CD8-positive, alpha-beta memory T cell (primary cell): ENCODE measurements at regions not wholly inside any gene's neighbourhood (a gene's known extent, or its start where the extent isn't known, plus 50 kb on each side); places are given as distances from the start of the nearest gene placed in this dataset.

Experiments
- CTCF ChIA-PET: fragments of 350-600 bp; sonication (Branson Sonifier 250); formaldehyde crosslinking; loops from one replicate; lab custom pipeline; 2021; ENCODE audit warnings: antibody characterized with exemption; lab: Charles Lee
- POLR2A ChIA-PET: fragments of 350-600 bp; sonication (Branson Sonifier 250); formaldehyde crosslinking; loops from one replicate; lab custom pipeline; 2021; ENCODE audit warnings: antibody characterized with exemption; lab: Charles Lee
- DNase-seq, 5 donors: peaks; one replicate each; pipeline versions ENCODE4 v3.0.0 to v3.0.0-alpha.2; 2020 to 2022; ENCODE audit warnings: mixed read lengths in 1 of 5
- H3K27ac ChIP-seq: one replicate; pipeline ENCODE4 v1.7.0; 2013; ENCODE audit warnings: low read depth, mild to moderate bottlenecking, low read length, moderate library complexity
- H3K27me3 ChIP-seq: 2 replicates; pipeline ENCODE4 v1.7.0; 2013; ENCODE audit warnings: low read length, mild to moderate bottlenecking; ENCODE audit not compliant: insufficient read depth, poor library complexity, severe bottlenecking
- H3K36me3 ChIP-seq: 2 replicates; pipeline ENCODE4 v1.7.0; 2013; ENCODE audit warnings: mild to moderate bottlenecking, low read length, moderate library complexity; ENCODE audit not compliant: insufficient read depth
- H3K4me1 ChIP-seq: 2 replicates; pipeline ENCODE4 v1.7.0; 2013; ENCODE audit warnings: mild to moderate bottlenecking, low read length, moderate library complexity; ENCODE audit not compliant: insufficient read depth
- H3K4me3 ChIP-seq: 2 replicates; pipeline ENCODE4 v1.7.0; 2013; ENCODE audit warnings: mild to moderate bottlenecking, low read length
- H3K9me3 ChIP-seq: 2 replicates; pipeline ENCODE4 v1.7.0; 2013; ENCODE audit warnings: mild to moderate bottlenecking, low read length
- H3K27ac Mint-ChIP-seq, 8 donors: one replicate each; pipeline ENCODE4 v1.8.0; 2020 to 2021; ENCODE audit warnings: mixed read lengths in 8 of 8, mild to moderate bottlenecking in 6 of 8, inconsistent platforms in 3 of 8, moderate library complexity in 3 of 8
- H3K27me3 Mint-ChIP-seq, 2 donors: one replicate each; pipeline ENCODE4 v1.8.0; 2020 to 2021; ENCODE audit warnings: mixed read lengths in 2 of 2, mild to moderate bottlenecking in 1 of 2, moderate library complexity in 1 of 2
- H3K36me3 Mint-ChIP-seq, 3 donors: one replicate each; pipeline ENCODE4 v1.8.0; 2020 to 2021; ENCODE audit warnings: mixed read lengths in 3 of 3, inconsistent platforms in 1 of 3, mild to moderate bottlenecking in 1 of 3
- H3K4me1 Mint-ChIP-seq, 3 donors: one replicate each; pipeline ENCODE4 v1.8.0; 2020 to 2021; ENCODE audit warnings: mixed read lengths in 3 of 3, inconsistent platforms in 1 of 3, mild to moderate bottlenecking in 1 of 3
- H3K4me3 Mint-ChIP-seq, 7 donors: one replicate each; pipeline ENCODE4 v1.8.0; 2020 to 2021; ENCODE audit warnings: mixed read lengths in 7 of 7, mild to moderate bottlenecking in 6 of 7, moderate library complexity in 4 of 7, inconsistent platforms in 2 of 7
- H3K9me3 Mint-ChIP-seq, 5 donors: one replicate each; pipeline ENCODE4 v1.8.0; 2020 to 2022; ENCODE audit warnings: mixed read lengths in 5 of 5, mild to moderate bottlenecking in 3 of 5, moderate library complexity in 2 of 5, inconsistent platforms in 1 of 5

DNA sequence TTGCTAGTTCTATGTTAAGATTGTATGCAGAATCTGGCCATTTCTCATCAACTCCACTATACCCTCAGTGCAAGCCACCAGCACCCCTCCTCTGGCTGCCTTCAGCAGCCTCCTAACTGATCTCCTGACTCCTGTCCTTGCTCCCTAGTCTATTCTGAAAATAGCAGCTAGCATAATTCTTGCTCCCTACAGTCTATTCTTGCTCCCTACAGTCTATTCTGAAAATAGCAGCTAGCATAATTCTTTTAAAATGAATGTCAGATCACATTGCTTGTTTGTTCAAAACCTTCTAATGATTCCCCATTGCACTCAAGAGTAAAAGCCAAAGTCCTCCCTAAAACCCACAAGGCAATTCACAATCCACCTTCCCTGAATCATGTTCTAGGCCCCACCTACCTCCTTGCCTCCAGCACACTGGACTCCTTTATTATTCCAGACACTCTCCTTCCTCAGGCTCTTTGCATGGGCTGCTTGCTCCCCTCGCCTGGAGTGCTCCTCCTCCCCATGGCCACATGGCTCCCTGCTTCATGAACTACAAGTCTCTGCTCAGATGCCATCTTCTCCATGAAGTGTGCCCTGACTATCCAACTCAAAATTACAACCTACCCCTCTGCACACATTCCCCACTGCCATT is 164.2 kb upstream of the TNFAIP3 start:
- Mint-ChIP-seq H3K4me1 (peaks cover 36 to 45% (median 43%) of the 10 kb centered on the region in 3 donors), H3K27ac (peak overlapping the region in 2 of 8 donors; percentile 24 to 75)
- POLR2A ChIA-PET = no interaction called here

DNA sequence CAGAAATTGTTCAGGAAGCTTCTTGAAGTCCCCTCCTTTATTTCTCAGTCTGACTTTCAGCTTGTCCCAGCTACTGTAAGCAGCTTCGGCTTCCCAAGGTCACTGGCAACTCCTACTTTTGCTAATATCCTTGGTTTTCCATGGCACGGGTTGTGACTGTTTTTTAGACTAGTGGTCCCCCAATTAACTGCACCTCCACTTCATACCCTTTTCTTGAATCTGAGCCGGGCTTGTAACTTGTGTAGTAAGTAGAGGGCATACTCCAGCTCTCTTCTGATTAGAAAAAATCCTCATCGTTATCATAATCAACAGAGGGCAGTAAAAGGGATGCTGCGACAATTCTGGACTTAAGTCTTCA is 162.3 kb upstream of the TNFAIP3 start:
- ChIA-PET POLR2A (interaction anchor here (1.1 kb wide), 1 partner anchor 271 kb away, joined by 3 read pairs; no protein-coding TSS in a partner anchor), CTCF (interaction anchor here (0.7 to 3.7 kb wide), 16 partner anchors 11 to 400 kb away, joined by 3 to 25 read pairs (median 4); partner anchors contain the start of gene TNFAIP3)
- Histone ChIP-seq H3K36me3 (no peaks in the 10 kb centered on the region), H3K27ac (no peak overlapping the region), H3K4me3 (no peak overlapping the region), H3K27me3 (no peaks in the 10 kb centered on the region), H3K9me3 (no peaks in the 10 kb centered on the region), H3K4me1 (peaks cover 38% of the 10 kb centered on the region)
- Mint-ChIP-seq H3K9me3 (peaks cover 0 to 10% (median 0%) of the 10 kb centered on the region in 5 donors), H3K4me3 (no peak overlapping the region), H3K27me3 (peaks cover 4 to 9% of the 10 kb centered on the region in 2 donors), H3K36me3 (peaks cover 2 to 11% (median 3%) of the 10 kb centered on the region in 3 donors), H3K4me1 (peaks cover 41 to 49% (median 48%) of the 10 kb centered on the region in 3 donors), H3K27ac (peak overlapping the region in 3 of 8 donors; percentile 33 to 98 (median 90))
- no peak for DNase-seq

More for the DNA sequence above, 164.2 kb upstream of the TNFAIP3 start:
- Mint-ChIP-seq H3K4me3 (no peak overlapping the region), H3K27me3 (peaks cover 6 to 8% of the 10 kb centered on the region in 2 donors), H3K36me3 (no peaks in the 10 kb centered on the region), H3K9me3 (no peaks in the 10 kb centered on the region)
- H3K9me3 ChIP-seq = no peaks in the 10 kb centered on the region
- H3K4me3 ChIP-seq = no peak overlapping the region
- peaks cover 35% of the 10 kb centered on the region for H3K4me1 ChIP-seq
- no peaks in the 10 kb centered on the region for H3K27me3 ChIP-seq
- H3K27ac ChIP-seq = no peak overlapping the region
- no peaks in the 10 kb centered on the region for H3K36me3 ChIP-seq
- CTCF ChIA-PET = no interaction called here
- no peak for DNase-seq

DNA sequence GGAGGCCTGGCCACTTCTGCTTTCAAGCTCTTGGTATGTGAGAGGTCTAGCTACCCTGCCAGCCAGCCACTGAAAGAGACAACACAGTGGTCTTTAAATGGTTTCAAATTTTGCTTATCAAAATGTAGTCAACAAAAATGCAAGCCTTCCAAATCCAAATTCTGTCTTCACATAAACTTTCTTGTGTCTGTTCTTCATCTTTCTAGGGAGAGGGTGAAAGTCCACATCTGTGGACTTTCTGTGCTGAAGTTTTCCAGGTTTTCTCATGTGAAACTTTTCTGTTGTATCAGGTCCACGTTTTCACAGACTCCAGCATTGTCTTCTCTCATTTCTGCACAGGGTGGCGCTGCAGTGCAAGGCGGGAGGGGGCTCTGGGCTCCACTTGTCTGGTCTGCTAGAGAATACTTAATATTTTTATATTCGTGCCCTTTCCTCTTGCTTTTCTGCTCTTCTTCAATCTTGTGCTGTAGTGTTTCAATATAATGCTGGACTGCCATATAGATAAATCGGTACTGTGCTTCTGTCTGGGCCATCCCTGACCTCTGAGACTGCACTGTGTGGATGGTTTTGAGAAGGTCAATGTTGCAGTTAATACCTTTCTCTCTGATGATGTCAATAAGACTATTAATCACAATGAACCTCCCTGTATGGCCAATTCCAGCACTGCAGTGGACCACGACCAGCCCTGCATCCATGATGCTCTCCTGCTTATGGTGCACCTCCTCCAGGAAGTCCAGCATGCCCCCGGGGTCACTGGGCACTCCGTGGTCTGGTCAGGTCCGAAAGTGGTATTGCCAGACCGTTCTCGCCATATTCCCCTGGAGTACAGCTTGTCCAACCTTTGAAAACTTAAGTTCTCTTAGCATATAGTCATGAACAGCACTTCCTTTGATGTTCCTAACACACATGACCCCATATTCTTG is 161.6 kb upstream of the TNFAIP3 start:
- H3K36me3 ChIP-seq = no peaks in the 10 kb centered on the region
- H3K9me3 Mint-ChIP-seq = peaks cover 0 to 10% (median 0%) of the 10 kb centered on the region in 5 donors
- no peaks in the 10 kb centered on the region for H3K27me3 ChIP-seq
- peaks cover 44% of the 10 kb centered on the region for H3K4me1 ChIP-seq
- peak; percentile 57 to 81 (median 62) for DNase-seq
- H3K9me3 ChIP-seq = no peaks in the 10 kb centered on the region
- peak overlapping the region in 1 of 7 donors; percentile 2 for H3K4me3 Mint-ChIP-seq
- H3K4me1 Mint-ChIP-seq = peaks cover 47 to 55% (median 54%) of the 10 kb centered on the region in 3 donors
- peaks cover 4 to 9% of the 10 kb centered on the region in 2 donors for H3K27me3 Mint-ChIP-seq
- peaks cover 2 to 13% (median 3%) of the 10 kb centered on the region in 3 donors for H3K36me3 Mint-ChIP-seq
- H3K27ac Mint-ChIP-seq = peak overlapping the region; percentile 74 to 99 (median 96)
- H3K4me3 ChIP-seq = no peak overlapping the region
- POLR2A ChIA-PET = no interaction called here
- H3K27ac ChIP-seq = no peak overlapping the region
- CTCF ChIA-PET = interaction anchor here (0.7 to 3.7 kb wide), 22 partner anchors 11 to 401 kb away, joined by 3 to 25 read pairs (median 4); partner anchors contain the start of genes PERP and TNFAIP3

DNA sequence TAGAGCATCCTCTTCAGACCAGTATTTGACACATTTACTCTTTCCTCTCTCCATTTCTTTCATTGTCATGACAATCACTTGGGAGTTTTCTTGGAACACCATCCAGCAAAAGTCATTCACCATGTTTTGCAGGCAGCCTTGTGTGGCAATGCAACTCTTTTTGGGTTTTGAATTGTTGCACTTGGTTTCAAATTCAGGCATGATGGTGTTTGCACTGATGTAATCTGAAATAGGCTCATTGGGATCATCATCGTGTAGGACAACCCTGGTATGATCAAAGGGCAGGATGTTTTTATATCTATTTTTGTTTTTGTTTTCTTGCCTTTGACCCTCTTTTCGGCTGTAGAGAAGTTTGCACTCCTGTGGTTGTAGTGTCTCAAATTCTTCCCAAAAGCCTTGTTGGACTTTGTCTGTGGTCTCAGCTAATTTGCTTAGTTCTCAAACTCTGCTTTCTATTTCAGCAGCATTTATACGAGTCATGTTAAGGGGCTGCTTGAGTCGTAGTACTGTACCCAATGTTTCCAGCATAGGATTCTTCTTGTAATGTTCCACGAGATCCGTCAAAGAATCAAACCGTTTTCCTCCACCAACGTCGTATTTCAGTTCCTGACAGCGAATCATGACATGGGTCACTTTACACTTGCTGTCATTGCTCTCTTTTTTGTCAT is 160.8 kb upstream of the TNFAIP3 start:
- CTCF ChIA-PET = interaction anchor here (0.8 to 3.7 kb wide), 13 partner anchors 10 to 400 kb away, joined by 3 to 24 read pairs (median 3); partner anchors contain the start of genes PERP and TNFAIP3
- H3K4me3 Mint-ChIP-seq = peak overlapping the region in 3 of 7 donors; percentile 2 to 46 (median 22)

DNA sequence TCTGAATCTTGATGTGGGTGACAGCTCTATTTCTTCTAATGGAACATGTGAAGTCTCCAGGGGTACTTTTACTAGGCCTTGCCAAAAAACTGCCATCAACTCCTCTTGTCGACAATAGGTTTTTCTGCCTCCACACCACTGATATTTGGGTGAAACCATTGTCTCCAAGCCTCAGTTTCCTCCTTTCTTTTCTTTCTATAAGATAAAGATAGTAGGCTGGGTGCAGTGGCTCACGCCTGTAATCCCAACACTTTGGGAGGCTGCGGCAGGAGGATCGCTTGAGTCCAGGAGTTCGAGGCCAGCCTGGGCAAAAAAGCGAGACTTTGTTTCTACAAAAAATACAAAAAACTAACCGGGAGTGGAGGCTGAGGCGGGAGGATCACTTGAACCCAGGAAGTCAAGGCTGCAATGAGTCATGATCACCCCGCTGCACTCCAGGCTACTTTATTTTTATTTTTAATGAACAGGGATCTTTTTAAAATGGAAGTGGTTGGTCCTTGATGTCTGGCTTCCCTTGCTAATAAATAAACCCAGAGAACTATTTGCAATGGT is 159.9 kb upstream of the TNFAIP3 start:
- Histone ChIP-seq H3K4me1 (peaks cover 47% of the 10 kb centered on the region), H3K4me3 (no peak overlapping the region), H3K27ac (peak overlapping the region; percentile 72), H3K36me3 (no peaks in the 10 kb centered on the region), H3K27me3 (no peaks in the 10 kb centered on the region), H3K9me3 (no peaks in the 10 kb centered on the region)
- peaks cover 50 to 70% (median 68%) of the 10 kb centered on the region in 3 donors for H3K4me1 Mint-ChIP-seq
- H3K9me3 Mint-ChIP-seq = peaks cover 0 to 13% (median 0%) of the 10 kb centered on the region in 5 donors
- ChIA-PET CTCF (interaction anchor here (0.9 to 6.4 kb wide), 23 partner anchors 9 to 300 kb away, joined by 3 to 85 read pairs (median 7); partner anchors contain the start of gene TNFAIP3), POLR2A (interaction anchor here (0.6 to 1.4 kb wide), 7 partner anchors 93 to 401 kb away, joined by 3 to 22 read pairs (median 5); partner anchors contain the start of genes PERP and TNFAIP3)
- peaks cover 2 to 16% (median 5%) of the 10 kb centered on the region in 3 donors for H3K36me3 Mint-ChIP-seq
- H3K27ac Mint-ChIP-seq = peak overlapping the region; percentile 90 to 99 (median 97)
- peaks cover 0 to 9% of the 10 kb centered on the region in 2 donors for H3K27me3 Mint-ChIP-seq
- DNase-seq = no peak
- H3K4me3 Mint-ChIP-seq = peak overlapping the region; percentile 13 to 78 (median 75)

More for the DNA sequence above, 160.8 kb upstream of the TNFAIP3 start:
- no peaks in the 10 kb centered on the region for H3K27me3 ChIP-seq
- H3K4me3 ChIP-seq = no peak overlapping the region
- POLR2A ChIA-PET = no interaction called here
- Mint-ChIP-seq H3K27me3 (peaks cover 0 to 9% of the 10 kb centered on the region in 2 donors), H3K4me1 (peaks cover 50 to 63% (median 61%) of the 10 kb centered on the region in 3 donors), H3K27ac (peak overlapping the region; percentile 74 to 99 (median 97)), H3K9me3 (peaks cover 0 to 11% (median 0%) of the 10 kb centered on the region in 5 donors), H3K36me3 (peaks cover 2 to 16% (median 4%) of the 10 kb centered on the region in 3 donors)
- H3K4me1 ChIP-seq = peaks cover 47% of the 10 kb centered on the region
- no peak for DNase-seq
- no peak overlapping the region for H3K27ac ChIP-seq
- H3K36me3 ChIP-seq = no peaks in the 10 kb centered on the region
- no peaks in the 10 kb centered on the region for H3K9me3 ChIP-seq

DNA sequence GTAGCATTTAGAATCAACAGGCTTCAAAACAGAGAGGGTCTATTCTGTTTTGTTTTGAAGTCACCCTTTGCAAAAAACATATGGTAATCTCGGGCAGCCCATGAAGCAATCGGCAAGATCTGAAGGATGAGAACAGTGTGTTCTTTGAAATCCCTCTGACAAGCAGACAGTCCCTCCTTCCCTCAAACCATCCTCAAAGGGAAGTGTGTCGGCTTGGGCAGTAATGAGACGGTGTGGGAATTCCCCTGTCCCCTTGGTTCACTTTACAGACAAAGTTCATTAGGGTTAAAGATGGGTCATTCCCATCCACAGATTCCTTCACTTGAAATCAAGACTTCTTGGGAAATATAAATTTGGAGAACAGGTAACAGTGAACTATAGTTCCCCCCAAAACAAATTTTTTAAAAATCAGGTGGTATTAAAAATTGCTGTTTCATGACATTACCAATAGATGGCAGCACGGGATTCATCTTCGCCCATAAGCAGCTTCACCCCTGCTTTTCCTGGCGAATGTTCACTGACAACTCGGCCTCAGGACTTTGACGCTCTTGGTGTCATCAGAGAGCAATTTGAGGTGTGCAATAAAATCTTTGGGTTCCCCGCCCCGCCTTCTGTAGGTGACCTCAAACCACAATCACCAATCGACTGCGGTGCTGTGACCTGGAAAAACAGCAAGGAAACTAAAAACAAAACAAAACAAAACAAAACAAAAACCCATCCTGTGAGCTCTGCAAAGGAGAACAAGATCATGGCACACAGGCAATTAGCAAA is 159.3 kb upstream of the TNFAIP3 start:
- H3K27ac Mint-ChIP-seq = peak overlapping the region; percentile 90 to 99 (median 97)
- peaks cover 0 to 13% (median 0%) of the 10 kb centered on the region in 5 donors for H3K9me3 Mint-ChIP-seq
- no peaks in the 10 kb centered on the region for H3K36me3 ChIP-seq
- no peaks in the 10 kb centered on the region for H3K27me3 ChIP-seq
- H3K27ac ChIP-seq = peak overlapping the region; percentile 72
- peak overlapping the region; percentile 20 for H3K4me3 ChIP-seq
- H3K4me3 Mint-ChIP-seq = peak overlapping the region; percentile 38 to 78 (median 75)
- POLR2A ChIA-PET = interaction anchor here (0.5 to 1.4 kb wide), 10 partner anchors 63 to 401 kb away, joined by 3 to 22 read pairs (median 4); partner anchors contain the start of genes PERP and TNFAIP3
- H3K4me1 ChIP-seq = peaks cover 47% of the 10 kb centered on the region
- peaks cover 2 to 16% (median 5%) of the 10 kb centered on the region in 3 donors for H3K36me3 Mint-ChIP-seq
- peaks cover 50 to 75% (median 72%) of the 10 kb centered on the region in 3 donors for H3K4me1 Mint-ChIP-seq
- CTCF ChIA-PET = interaction anchor here (0.7 to 6.4 kb wide), 26 partner anchors 9 to 401 kb away, joined by 3 to 85 read pairs (median 5); partner anchors contain the start of gene TNFAIP3
- no peaks in the 10 kb centered on the region for H3K9me3 ChIP-seq
- DNase-seq = peak; percentile 74 to 96 (median 92)
- peaks cover 0 to 7% of the 10 kb centered on the region in 2 donors for H3K27me3 Mint-ChIP-seq
